H1 (cell line): ENCODE measurements at regions not wholly inside any gene's neighbourhood (a gene's known extent, or its start where the extent isn't known, plus 50 kb on each side); places are given as distances from the start of the nearest gene placed in this dataset.

Experiments used
- CBX5 ChIP-seq: fragments of 300-800, 300-1000 bp; sonication (generic); IDR thresholded peaks from 2 replicates; pipeline ENCODE4 v1.7.1; 2016; ENCODE audit warnings: antibody characterized with exemption, low read length, low read depth
- CTCF ChIP-seq, 3 experiments: IDR thresholded peaks; 1 replicate in 2 of 3; 2 replicates in 1 of 3; pipeline versions ENCODE4 v1.5.1 to v1.6.1; 2011; ENCODE audit warnings: low read length in 3 of 3, mild to moderate bottlenecking in 3 of 3, inconsistent platforms in 2 of 3, low read depth in 1 of 3, moderate library complexity in 1 of 3; ENCODE audit not compliant: insufficient read depth in 1 of 3; ENCODE audit errors: control extremely low read depth in 1 of 3
- EP300 ChIP-seq, 2 experiments: IDR thresholded peaks; 1 replicate in 1 of 2; 2 replicates in 1 of 2; pipeline ENCODE4 v1.6.1; 2011 to 2012; ENCODE audit warnings: low read depth in 2 of 2, low read length in 2 of 2, mild to moderate bottlenecking in 2 of 2, borderline replicate concordance in 1 of 2, inconsistent platforms in 1 of 2, moderate library complexity in 1 of 2
- EZH2 ChIP-seq: fragments of 200-600 bp; sonication (generic); IDR thresholded peaks from 2 replicates; pipeline ENCODE4 v1.7.1; 2012; ENCODE audit warnings: low read depth, mild to moderate bottlenecking, moderate library complexity, low read length, inconsistent platforms; ENCODE audit not compliant: severe bottlenecking
- JUND ChIP-seq: IDR thresholded peaks from 2 replicates; pipeline ENCODE4 v1.6.1; 2011; ENCODE audit warnings: mild to moderate bottlenecking, improper control_type of control experiment, low read length
- KDM4A ChIP-seq: IDR thresholded peaks from one replicate; pipeline ENCODE4 v1.7.1; 2012; ENCODE audit warnings: low read depth, mild to moderate bottlenecking, moderate library complexity, low read length, inconsistent platforms; ENCODE audit not compliant: severe bottlenecking
- POLR2A ChIP-seq, 2 experiments: IDR thresholded peaks; 1 replicate in 1 of 2; 2 replicates in 1 of 2; pipeline ENCODE4 v1.6.1; 2011; ENCODE audit warnings: low read depth in 2 of 2, low read length in 2 of 2, mild to moderate bottlenecking in 2 of 2; ENCODE audit errors: control extremely low read depth in 1 of 2
- RXRA ChIP-seq: IDR thresholded peaks from 2 replicates; pipeline ENCODE4 v1.6.1; 2011; ENCODE audit warnings: low read depth, mild to moderate bottlenecking, low read length, moderate library complexity; ENCODE audit not compliant: insufficient read depth
- SIN3A ChIP-seq, 2 experiments: IDR thresholded peaks in 1 of 2; conservative IDR thresholded peaks in 1 of 2; 2 replicates each; pipeline ENCODE4 v1.6.1; 2011 to 2012; ENCODE audit warnings: low read length in 2 of 2, improper control_type of control experiment in 1 of 2, low read depth in 1 of 2, mild to moderate bottlenecking in 1 of 2
- SIRT6 ChIP-seq: IDR thresholded peaks from one replicate; pipeline ENCODE4 v1.7.1; 2012; ENCODE audit warnings: low read length, inconsistent platforms
- SP1 ChIP-seq: IDR thresholded peaks from 2 replicates; pipeline ENCODE4 v1.6.1; 2011; ENCODE audit warnings: low read depth, low read length
- TAF1 ChIP-seq: IDR thresholded peaks from 2 replicates; pipeline ENCODE4 v1.6.1; 2011; ENCODE audit warnings: mild to moderate bottlenecking, low read depth, low read length
- TAF7 ChIP-seq: optimal IDR thresholded peaks from 2 replicates; pipeline ENCODE3; 2011; ENCODE audit warnings: low read depth, mild to moderate bottlenecking, inconsistent platforms, low read length, moderate library complexity, borderline replicate concordance

- TF ChIP-seq TAF7 = no peak
- TF ChIP-seq SIN3A (conservative IDR thresholded peaks at IDR 0.05 in 1 of 2, IDR thresholded peaks at IDR 0.05 in 1 of 2; ENCODE audit: low read depth in 1 of 2, low read length in 2 of 2) = no peak
- TF ChIP-seq EP300 (IDR thresholded peaks at IDR 0.05; ENCODE audit: borderline replicate concordance in 1 of 2, low read depth in 2 of 2, low read length in 2 of 2) = no peak
- no peak for TF ChIP-seq CTCF (IDR thresholded peaks at IDR 0.05; ENCODE audit: control extremely low read depth in 1 of 3, insufficient read depth in 1 of 3, low read depth in 1 of 3, low read length in 3 of 3)
- no peak for TF ChIP-seq JUND
- no peak for TF ChIP-seq SIRT6
- TF ChIP-seq SP1 = no peak
- TF ChIP-seq EZH2 = no peak
- TF ChIP-seq KDM4A = no peak
- TF ChIP-seq TAF1 = no peak
- TF ChIP-seq CBX5 = no peak
- TF ChIP-seq POLR2A (IDR thresholded peaks at IDR 0.05; ENCODE audit: control extremely low read depth in 1 of 2, low read depth in 2 of 2, low read length in 2 of 2) = no peak
- no peak for TF ChIP-seq RXRA
These were observed 428.5 kb upstream of the RUNX1 start for GRCh38 chr21:35477622-35478021.
